ENCODE measurements at regions not wholly inside any gene's neighbourhood (a gene's known extent, or its start where the extent isn't known, plus 50 kb on each side); places are given as distances from the start of the nearest gene placed in this dataset.

DNA sequence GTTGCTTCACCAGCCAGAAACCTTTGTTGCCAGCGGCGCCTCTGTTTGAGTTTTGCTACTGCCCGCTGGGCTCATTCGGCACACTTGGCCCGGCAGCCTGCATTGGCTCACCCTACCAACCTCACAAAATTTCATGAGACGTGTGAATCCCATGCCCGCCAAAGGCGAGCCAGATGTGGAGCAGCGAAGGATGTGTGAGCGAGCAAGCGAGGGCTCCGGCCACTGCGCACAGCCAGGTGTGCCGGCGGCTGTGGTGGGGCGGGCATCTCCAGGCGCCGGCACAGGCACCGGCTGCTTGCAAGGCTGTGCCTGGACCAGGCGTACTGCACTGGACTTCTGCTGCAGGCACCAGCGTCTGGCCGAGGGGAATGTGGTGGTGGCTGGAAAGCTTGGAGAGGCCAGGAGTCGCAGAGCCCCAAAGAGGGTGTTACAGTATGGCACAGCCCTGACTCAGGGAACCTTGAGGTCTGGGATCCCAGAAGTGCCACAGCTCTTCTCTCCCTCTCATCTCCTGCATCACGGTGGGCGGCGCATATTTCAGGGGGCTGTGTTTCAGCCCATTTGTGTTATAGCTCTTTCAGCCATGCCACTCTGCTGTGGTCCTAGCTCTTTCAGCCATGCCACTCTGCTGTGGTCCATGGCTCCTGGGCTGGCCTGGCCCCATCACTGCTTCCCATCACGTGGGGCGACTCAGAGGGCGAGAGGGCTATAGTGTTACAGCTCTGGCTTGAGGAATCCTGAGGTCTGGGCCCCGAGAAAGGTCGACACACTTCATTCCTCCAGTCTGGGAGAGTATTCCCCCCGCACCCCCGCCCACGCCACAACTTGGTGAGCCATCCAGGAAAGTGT lies 592.0 kb upstream of the SLITRK5 start:
- no peak for TF ChIP-seq GATA2 (IDR thresholded peaks at IDR 0.05; ENCODE audit: low read depth, low read length)
- no peak for TF ChIP-seq GATA3 (IDR thresholded peaks at IDR 0.05; ENCODE audit: low read depth, low read length)
